HCT116 (cell line): ENCODE measurements at regions not wholly inside any gene's neighbourhood (a gene's known extent, or its start where the extent isn't known, plus 50 kb on each side); places are given as distances from the start of the nearest gene placed in this dataset.

Experiments used
- ATAC-seq: fragments of 200-7000 bp; cut with Tn5 transposase; 2 replicates; pipeline ENCODE4 v1.9.1; 2020; ENCODE audit warnings: mild to moderate bottlenecking, moderate library complexity
- BruUV-seq: library from RNA; stranded (reverse); fragments of 400-500 nt; replicated peaks from 2 replicates; lab custom pipeline; 2021; lab: Mats Ljungman, UMichigan
- CTCF ChIA-PET: fragments of 300-600 bp; sonication (Branson Sonifier 250); formaldehyde crosslinking; loops from one replicate; lab custom pipeline; 2021; ENCODE audit warnings: antibody characterized with exemption; lab: Charles Lee
- POLR2A ChIA-PET: fragments of 300-600, 350-600 bp; sonication (Branson Sonifier 250); formaldehyde crosslinking; loops from one replicate; lab custom pipeline; 2021; ENCODE audit warnings: antibody characterized with exemption; lab: Charles Lee
- RAD21 ChIA-PET, 2 experiments: fragments of 300-600 bp; sonication (Branson Sonifier 250); formaldehyde crosslinking; loops; one replicate each; lab custom pipeline; 2023; ENCODE audit warnings: low total read pairs in 2 of 2; ENCODE audit not compliant: uncharacterized antibody in 2 of 2, unreplicated experiment in 2 of 2, low non-redundant PET in 1 of 2; lab: Charles Lee
- DNase-seq: peaks from one replicate; pipeline ENCODE4 v3.0.0-alpha.2; 2010; ENCODE audit warnings: low read depth, low spot score
- H2AFZ ChIP-seq: fragments of 200-600 bp; shearing (Covaris generic), sonication (generic); 2 replicates; pipeline ENCODE4 v1.6.1; 2017; ENCODE audit warnings: low read depth, mixed run types, mixed read lengths, antibody characterized with exemption, low read length; ENCODE audit not compliant: poor library complexity, severe bottlenecking
- H3K27ac ChIP-seq: 2 replicates; pipeline ENCODE4 v1.5.1; 2012; ENCODE audit warnings: low read depth, low read length
- H3K27me3 ChIP-seq: fragments of 200-600 bp; sonication (generic); 2 replicates; pipeline ENCODE4 v1.6.1; 2016; ENCODE audit warnings: mixed run types, low read length, mixed read lengths; ENCODE audit not compliant: insufficient read depth
- H3K36me3 ChIP-seq, 2 experiments: fragments of 200-500 bp in 1 of 2; fragments of 200-600 bp in 1 of 2; sonication (Bioruptor generic) in 1 of 2; sonication (generic) in 1 of 2; 2 replicates each; pipeline versions ENCODE4 v1.5.1 to v1.6.1; 2014 to 2016; ENCODE audit warnings: low read length in 2 of 2, inconsistent platforms in 1 of 2, mixed read lengths in 1 of 2, mixed run types in 1 of 2; ENCODE audit not compliant: insufficient read depth in 2 of 2, control insufficient read depth in 1 of 2
- H3K4me1 ChIP-seq, 2 experiments: fragments of 200-600 bp in 1 of 2; sonication (generic) in 1 of 2; 2 replicates each; pipeline versions ENCODE4 v1.5.1 to v1.6.1; 2012 to 2017; ENCODE audit warnings: low read length in 2 of 2, inconsistent platforms in 1 of 2, mild to moderate bottlenecking in 1 of 2, mixed read lengths in 1 of 2, mixed run types in 1 of 2, moderate library complexity in 1 of 2; ENCODE audit not compliant: insufficient read depth in 2 of 2, control insufficient read depth in 1 of 2
- H3K4me2 ChIP-seq: fragments of 200-600 bp; sonication (generic); 2 replicates; pipeline ENCODE4 v1.6.1; 2017; ENCODE audit warnings: mixed run types, low read length, mixed read lengths
- H3K4me3 ChIP-seq, 2 experiments: fragments of 200-600 bp in 1 of 2; sonication (generic) in 1 of 2; replicated peaks in 1 of 2; 2 replicates each; pipeline ENCODE4 v1.5.1; 2011 to 2016; ENCODE audit warnings: low read length in 2 of 2, control low read depth in 1 of 2, low read depth in 1 of 2, mild to moderate bottlenecking in 1 of 2, mixed read lengths in 1 of 2, mixed run types in 1 of 2
- H3K79me2 ChIP-seq: fragments of 200-600 bp; sonication (generic); 2 replicates; pipeline ENCODE4 v1.6.1; 2017; ENCODE audit warnings: mild to moderate bottlenecking, mixed run types, low read length, moderate library complexity, mixed read lengths; ENCODE audit not compliant: insufficient read depth
- H3K9ac ChIP-seq: fragments of 200-600 bp; sonication (generic); 2 replicates; pipeline ENCODE4 v1.6.1; 2016; ENCODE audit warnings: low read length, mixed read lengths
- H3K9me2 ChIP-seq: fragments of 200-600 bp; sonication (generic), shearing (Covaris generic); 2 replicates; pipeline ENCODE4 v1.6.1; 2017; ENCODE audit warnings: mixed run types, mild to moderate bottlenecking, moderate library complexity; ENCODE audit not compliant: insufficient read depth
- H3K9me3 ChIP-seq, 2 experiments: fragments of 200-500 bp in 1 of 2; fragments of 200-600 bp in 1 of 2; sonication (Bioruptor generic) in 1 of 2; sonication (generic) in 1 of 2; 2 replicates each; pipeline ENCODE4 v1.6.1; 2014 to 2017; ENCODE audit warnings: low read length in 2 of 2, mixed read lengths in 2 of 2, inconsistent platforms in 1 of 2, low read depth in 1 of 2, mild to moderate bottlenecking in 1 of 2, mixed run types in 1 of 2, moderate library complexity in 1 of 2; ENCODE audit not compliant: control insufficient read depth in 1 of 2, insufficient read depth in 1 of 2
- H4K20me1 ChIP-seq: fragments of 200-600 bp; sonication (generic), shearing (Covaris generic); 2 replicates; pipeline ENCODE4 v1.6.1; 2017; ENCODE audit warnings: mixed run types, mild to moderate bottlenecking, moderate library complexity; ENCODE audit not compliant: insufficient read depth
- CEBPB ChIP-seq: IDR thresholded peaks from 2 replicates; pipeline ENCODE4 v1.6.1; 2012; ENCODE audit warnings: low read depth
- CTCF ChIP-seq, 3 experiments: fragments of 200-600 bp in 1 of 3; sonication (generic) in 1 of 3; IDR thresholded peaks in 2 of 3; conservative IDR thresholded peaks in 1 of 3; 2 replicates each; pipeline ENCODE4 v1.5.1; 2012 to 2017; ENCODE audit warnings: low read depth in 2 of 3, low read length in 2 of 3, antibody characterized with exemption in 1 of 3, borderline replicate concordance in 1 of 3, control low read depth in 1 of 3, mild to moderate bottlenecking in 1 of 3, mixed read lengths in 1 of 3, mixed run types in 1 of 3, moderate library complexity in 1 of 3; ENCODE audit not compliant: insufficient read depth in 1 of 3
- ELF1 ChIP-seq: IDR thresholded peaks from 2 replicates; pipeline ENCODE4 v1.6.1; 2012; ENCODE audit warnings: low read depth, borderline replicate concordance
- EZH2 ChIP-seq: fragments of 200-600 bp; sonication (generic); IDR thresholded peaks from 2 replicates; pipeline ENCODE4 v1.6.1; 2017; ENCODE audit warnings: antibody characterized with exemption, mixed run types
- EZH2phosphoT487 ChIP-seq: fragments of 200-600 bp; IDR thresholded peaks from 2 replicates; pipeline ENCODE4 v1.6.1; 2018; ENCODE audit warnings: antibody characterized with exemption, borderline replicate concordance
- JUND ChIP-seq: IDR thresholded peaks from 2 replicates; pipeline ENCODE4 v1.6.1; 2012
- POLR2A ChIP-seq: IDR thresholded peaks from 2 replicates; pipeline ENCODE4 v1.7.0; 2011; ENCODE audit warnings: borderline replicate concordance; ENCODE audit not compliant: insufficient read depth, insufficient read length; ENCODE audit errors: extremely low read depth
- POLR2AphosphoS5 ChIP-seq: IDR thresholded peaks from 2 replicates; pipeline ENCODE4 v1.6.1; 2011; ENCODE audit warnings: mild to moderate bottlenecking, low read depth, low read length, moderate library complexity
- SIN3A ChIP-seq: IDR thresholded peaks from 2 replicates; pipeline ENCODE4 v1.6.1; 2012; ENCODE audit warnings: low read depth
- SP1 ChIP-seq: IDR thresholded peaks from 2 replicates; pipeline ENCODE4 v1.6.1; 2012; ENCODE audit warnings: low read depth
- SRF ChIP-seq: IDR thresholded peaks from 2 replicates; pipeline ENCODE4 v1.6.1; 2012; ENCODE audit warnings: low read depth
- YY1 ChIP-seq: IDR thresholded peaks from 2 replicates; pipeline ENCODE4 v1.6.1; 2011; ENCODE audit warnings: low read length, low read depth, moderate library complexity, mild to moderate bottlenecking; ENCODE audit not compliant: insufficient replicate concordance; ENCODE audit errors: extremely low read depth
- ZNF274 ChIP-seq: fragments of 200-500 bp; sonication (Bioruptor generic); IDR thresholded peaks from 2 replicates; pipeline ENCODE4 v1.6.1; 2014; ENCODE audit warnings: mild to moderate bottlenecking, low read depth, low read length, inconsistent platforms
- intact Hi-C: fragments of 100-400 bp; cut with micrococcal nuclease; formaldehyde crosslinking; loops from 2 replicates; pipeline ENCODE4 v1.10.0; 2022
- TF ChIP-seq, protein P1 (sequence below): IDR thresholded peaks from 2 replicates; pipeline ENCODE4 v1.6.1; 2012
- TF ChIP-seq, protein P2 (sequence below): IDR thresholded peaks from 2 replicates; pipeline ENCODE4 v1.6.1; 2012; ENCODE audit warnings: low read depth

GRCh38 chr11:80146232-80146631, 705.4 kb upstream of the TENM4 start:
- ChIA-PET RAD21 (no interaction called here), POLR2A (no interaction called here), CTCF (no interaction called here)
- no peaks in the 10 kb centered on the region for H3K36me3 ChIP-seq
- H3K27ac ChIP-seq, result no peak overlapping the region
- no peaks in the 10 kb centered on the region for H3K79me2 ChIP-seq
- no peaks in the 10 kb centered on the region for H3K4me1 ChIP-seq
- no peaks in the 10 kb centered on the region for H4K20me1 ChIP-seq
- ATAC-seq (no peak), DNase-seq (no peak)
- no peak overlapping the region for H3K4me3 ChIP-seq
- TF ChIP-seq ELF1 (no peak), SIN3A (no peak), JUND (no peak), CEBPB (no peak)
- TF ChIP-seq, protein P1, sequence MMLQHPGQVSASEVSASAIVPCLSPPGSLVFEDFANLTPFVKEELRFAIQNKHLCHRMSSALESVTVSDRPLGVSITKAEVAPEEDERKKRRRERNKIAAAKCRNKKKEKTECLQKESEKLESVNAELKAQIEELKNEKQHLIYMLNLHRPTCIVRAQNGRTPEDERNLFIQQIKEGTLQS, result no peak
- H3K4me2 ChIP-seq, result no peak overlapping the region
- no TSS peak for BruUV-seq
- H3K27me3 ChIP-seq, result no peaks in the 10 kb centered on the region
- no peak overlapping the region for H3K9ac ChIP-seq
- intact Hi-C loops, result no loop called here
- no peaks in the 10 kb centered on the region for H3K9me2 ChIP-seq
- no peak overlapping the region for H2AFZ ChIP-seq
- peaks cover 0 to 27% of the 10 kb centered on the region in 2 experiments; a peak in 2 of 4 replicates for H3K9me3 ChIP-seq

- Histone ChIP-seq H3K79me2 (no peaks in the 10 kb centered on the region), H3K4me2 (no peak overlapping the region), H3K4me3 (no peak overlapping the region), H3K9me3 (peaks cover 0 to 26% of the 10 kb centered on the region in 2 experiments; a peak in 2 of 4 replicates), H2AFZ (no peak overlapping the region), H3K9me2 (no peaks in the 10 kb centered on the region), H3K36me3 (no peaks in the 10 kb centered on the region), H4K20me1 (no peaks in the 10 kb centered on the region), H3K27ac (no peak overlapping the region), H3K4me1 (no peaks in the 10 kb centered on the region), H3K27me3 (no peaks in the 10 kb centered on the region), H3K9ac (no peak overlapping the region)
- no TSS peak for BruUV-seq
- ATAC-seq, result no peak
- RAD21 ChIA-PET, result no interaction called here
- intact Hi-C loops, result no loop called here
- POLR2A ChIA-PET, result no interaction called here
- CTCF ChIA-PET, result no interaction called here
- no peak for DNase-seq
- TF ChIP-seq YY1, result no peak
- TF ChIP-seq SP1, result no peak
- TF ChIP-seq POLR2A, result no peak
- no peak for TF ChIP-seq SRF
- TF ChIP-seq POLR2AphosphoS5, result no peak
- TF ChIP-seq JUND, result no peak
- TF ChIP-seq EZH2phosphoT487, result no peak
- TF ChIP-seq ZNF274, result no peak
- no peak for TF ChIP-seq CTCF (IDR thresholded peaks at IDR 0.05 in 2 of 3, conservative IDR thresholded peaks at IDR 0.05 in 1 of 3; ENCODE audit: borderline replicate concordance in 1 of 3, insufficient read depth in 1 of 3, low read depth in 2 of 3, low read length in 2 of 3)
- TF ChIP-seq, protein P2, sequence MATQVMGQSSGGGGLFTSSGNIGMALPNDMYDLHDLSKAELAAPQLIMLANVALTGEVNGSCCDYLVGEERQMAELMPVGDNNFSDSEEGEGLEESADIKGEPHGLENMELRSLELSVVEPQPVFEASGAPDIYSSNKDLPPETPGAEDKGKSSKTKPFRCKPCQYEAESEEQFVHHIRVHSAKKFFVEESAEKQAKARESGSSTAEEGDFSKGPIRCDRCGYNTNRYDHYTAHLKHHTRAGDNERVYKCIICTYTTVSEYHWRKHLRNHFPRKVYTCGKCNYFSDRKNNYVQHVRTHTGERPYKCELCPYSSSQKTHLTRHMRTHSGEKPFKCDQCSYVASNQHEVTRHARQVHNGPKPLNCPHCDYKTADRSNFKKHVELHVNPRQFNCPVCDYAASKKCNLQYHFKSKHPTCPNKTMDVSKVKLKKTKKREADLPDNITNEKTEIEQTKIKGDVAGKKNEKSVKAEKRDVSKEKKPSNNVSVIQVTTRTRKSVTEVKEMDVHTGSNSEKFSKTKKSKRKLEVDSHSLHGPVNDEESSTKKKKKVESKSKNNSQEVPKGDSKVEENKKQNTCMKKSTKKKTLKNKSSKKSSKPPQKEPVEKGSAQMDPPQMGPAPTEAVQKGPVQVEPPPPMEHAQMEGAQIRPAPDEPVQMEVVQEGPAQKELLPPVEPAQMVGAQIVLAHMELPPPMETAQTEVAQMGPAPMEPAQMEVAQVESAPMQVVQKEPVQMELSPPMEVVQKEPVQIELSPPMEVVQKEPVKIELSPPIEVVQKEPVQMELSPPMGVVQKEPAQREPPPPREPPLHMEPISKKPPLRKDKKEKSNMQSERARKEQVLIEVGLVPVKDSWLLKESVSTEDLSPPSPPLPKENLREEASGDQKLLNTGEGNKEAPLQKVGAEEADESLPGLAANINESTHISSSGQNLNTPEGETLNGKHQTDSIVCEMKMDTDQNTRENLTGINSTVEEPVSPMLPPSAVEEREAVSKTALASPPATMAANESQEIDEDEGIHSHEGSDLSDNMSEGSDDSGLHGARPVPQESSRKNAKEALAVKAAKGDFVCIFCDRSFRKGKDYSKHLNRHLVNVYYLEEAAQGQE, result no peak
- TF ChIP-seq EZH2, result no peak
- no peak for TF ChIP-seq SIN3A
- TF ChIP-seq CEBPB, result no peak
Observed at GRCh38 chr11:80144897-80145594, 704.2 kb upstream of the TENM4 start.
